CD4-positive, alpha-beta T cell treated with Interleukin-17A for 1 hour (primary cell): ENCODE measurements at regions not wholly inside any gene's neighbourhood (a gene's known extent, or its start where the extent isn't known, plus 50 kb on each side); places are given as distances from the start of the nearest gene placed in this dataset.

Experiments used
- DNase-seq: peaks from one replicate; pipeline ENCODE4 v3.0.0-alpha.2; 2020

- DNase-seq = no peak
Observed at GRCh38 chr12:97989366-97989940, 525.9 kb upstream of the TMPO start.

DNA sequence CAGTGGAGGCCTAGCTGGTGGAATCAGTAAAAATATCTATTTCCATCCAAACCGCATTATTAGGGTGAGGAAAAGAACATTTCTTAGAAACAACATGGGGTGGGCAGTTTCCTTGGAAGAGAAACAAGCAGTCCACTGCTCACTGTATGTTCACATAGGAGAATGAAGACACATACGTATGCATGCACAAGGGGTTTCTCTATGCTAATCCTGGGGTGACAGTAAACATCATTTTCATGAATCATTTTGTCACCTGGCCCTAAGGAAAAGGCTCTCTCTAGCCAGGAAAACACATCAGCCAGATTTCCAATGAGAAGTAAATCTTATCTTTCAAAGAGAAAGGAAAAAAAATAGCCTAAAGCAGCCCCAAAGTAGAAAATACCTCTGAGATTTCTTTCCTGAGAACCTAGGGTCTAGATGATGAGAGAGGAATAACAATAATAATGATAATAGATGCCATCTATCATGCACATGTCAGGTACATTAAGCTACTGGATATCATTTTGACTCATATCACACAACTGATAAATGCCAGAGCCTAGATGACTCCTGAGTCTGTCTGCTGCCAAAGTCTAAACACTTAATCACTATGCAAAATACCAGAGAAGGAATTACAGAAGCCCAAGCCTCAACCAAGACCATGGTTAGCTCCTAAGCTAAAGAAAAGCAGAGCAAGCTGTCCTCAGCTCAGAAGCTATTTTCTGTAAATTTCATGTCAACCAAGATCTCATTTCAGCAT lies 520.5 kb upstream of the TMPO start:
- DNase-seq = no peak

- DNase-seq = no peak
Observed at GRCh38 chr12:97995559-97995958, 519.8 kb upstream of the TMPO start.

- DNase-seq = no peak
Observed at GRCh38 chr12:98001430-98001829, 514.0 kb upstream of the TMPO start.

GRCh38 chr12:98002887-98003493 lies 512.4 kb upstream of the TMPO start:
- peak; percentile 8 for DNase-seq

DNA sequence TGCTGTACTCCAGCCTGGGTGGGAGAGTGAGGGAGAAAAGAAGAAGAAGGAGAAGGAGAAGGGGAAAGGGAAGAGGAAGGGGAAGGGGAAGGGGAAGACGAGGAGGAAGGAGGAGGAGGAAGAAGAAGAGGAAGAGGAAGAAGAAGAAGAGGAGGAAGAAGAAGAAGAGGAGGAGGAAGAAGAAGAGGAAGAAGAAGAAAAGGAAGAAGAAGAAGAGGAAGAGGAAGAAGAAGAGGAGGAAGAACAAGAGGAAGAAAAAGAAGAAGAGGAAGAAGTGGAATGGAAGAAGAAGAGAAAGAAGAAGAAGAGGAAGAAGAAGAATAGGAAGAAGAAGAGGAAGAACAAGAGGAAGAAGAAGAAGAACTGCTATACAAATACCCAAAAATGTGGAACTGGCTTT lies 507.4 kb upstream of the TMPO start:
- no peak for DNase-seq

- no peak for DNase-seq
Observed at GRCh38 chr12:98013560-98013959, 501.8 kb upstream of the TMPO start.

GRCh38 chr12:98018836-98019235 lies 496.6 kb upstream of the TMPO start:
- DNase-seq = no peak

GRCh38 chr12:98020376-98020775 lies 495.0 kb upstream of the TMPO start:
- no peak for DNase-seq

DNA sequence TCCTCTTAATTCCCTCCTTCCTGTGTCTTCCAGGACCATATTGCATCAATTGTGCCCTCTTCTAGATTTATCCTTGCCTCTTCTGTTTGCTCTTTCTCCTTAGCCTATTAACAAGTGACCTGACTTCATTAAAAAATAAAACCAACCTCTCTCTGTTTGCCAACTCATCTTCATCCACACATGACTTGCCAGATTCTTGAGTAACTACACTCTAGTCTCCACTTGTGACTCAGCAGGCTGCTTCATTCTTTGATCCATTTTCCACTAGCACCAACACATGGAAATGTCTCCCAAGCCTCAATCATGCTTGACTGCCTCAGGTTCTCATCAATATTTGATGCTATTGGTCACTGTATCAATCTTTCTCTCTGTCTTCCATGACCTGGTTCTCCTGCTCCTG lies 492.4 kb upstream of the TMPO start:
- DNase-seq = no peak

- no peak for DNase-seq
Observed at GRCh38 chr12:98037401-98038140, 477.8 kb upstream of the TMPO start.

- no peak for DNase-seq
Observed at GRCh38 chr12:98042668-98043067, 472.7 kb upstream of the TMPO start.

GRCh38 chr12:98045395-98045794 lies 470.0 kb upstream of the TMPO start:
- no peak for DNase-seq

DNA sequence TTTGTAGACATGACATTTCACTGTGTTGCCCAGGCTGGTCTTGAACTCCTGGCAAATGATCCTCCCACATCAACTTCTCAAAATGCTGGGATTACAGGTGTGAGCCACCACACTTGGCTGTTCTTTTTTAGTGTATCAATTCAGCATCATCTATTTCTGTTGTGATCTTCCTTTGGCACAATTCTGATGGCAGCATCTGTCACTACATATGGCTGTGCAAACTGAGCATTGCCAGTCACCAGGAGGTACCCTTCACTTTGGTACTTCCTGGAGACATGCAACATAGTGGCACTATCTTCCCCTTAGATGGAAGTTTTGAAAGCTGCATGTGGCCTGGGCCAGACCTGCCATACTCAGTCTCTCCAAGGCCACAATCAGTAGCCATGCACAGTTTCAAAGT lies 467.1 kb upstream of the TMPO start:
- no peak for DNase-seq

DNA sequence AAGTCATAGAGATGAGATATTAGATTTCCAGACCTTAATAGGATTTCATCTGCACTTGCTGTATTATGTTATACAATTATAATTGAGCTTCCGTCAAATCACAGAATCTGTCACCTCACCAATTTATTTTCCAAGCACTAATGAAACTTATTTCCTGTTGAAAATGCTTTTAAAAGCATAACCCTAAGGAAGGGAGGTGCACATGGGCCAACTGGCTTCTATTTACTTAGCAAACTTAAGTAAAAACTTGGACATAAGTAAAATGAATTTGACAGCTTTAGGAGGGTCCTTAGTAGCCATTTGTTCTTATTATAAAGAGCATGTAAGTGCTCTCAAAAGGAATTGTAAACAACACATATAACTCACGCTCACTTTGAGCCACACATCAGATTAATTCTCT lies 462.2 kb upstream of the TMPO start:
- DNase-seq = no peak

DNA sequence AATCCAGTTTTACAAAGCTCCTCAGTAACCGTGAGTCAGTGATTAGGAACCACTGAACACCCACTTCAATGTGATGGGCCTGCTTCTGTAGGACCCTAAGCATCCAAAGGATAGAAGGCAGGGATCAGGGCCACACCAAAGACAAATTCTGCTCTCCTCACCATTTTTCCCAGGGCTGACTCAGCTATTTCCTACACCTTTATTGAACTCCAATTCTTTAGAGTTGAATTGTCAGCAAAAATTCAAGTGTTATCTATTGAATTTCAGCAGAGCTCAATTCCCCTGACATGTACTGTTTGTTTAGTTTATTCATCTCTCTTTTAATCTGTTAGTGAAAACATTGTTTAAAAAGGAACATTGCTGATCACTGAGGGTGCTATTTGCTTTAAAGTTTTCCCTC lies 457.7 kb upstream of the TMPO start:
- DNase-seq = no peak

GRCh38 chr12:98058213-98058612 lies 457.2 kb upstream of the TMPO start:
- no peak for DNase-seq

GRCh38 chr12:98058838-98059237 lies 456.6 kb upstream of the TMPO start:
- DNase-seq = no peak

GRCh38 chr12:98059659-98060343 lies 455.6 kb upstream of the TMPO start:
- DNase-seq = no peak

DNA sequence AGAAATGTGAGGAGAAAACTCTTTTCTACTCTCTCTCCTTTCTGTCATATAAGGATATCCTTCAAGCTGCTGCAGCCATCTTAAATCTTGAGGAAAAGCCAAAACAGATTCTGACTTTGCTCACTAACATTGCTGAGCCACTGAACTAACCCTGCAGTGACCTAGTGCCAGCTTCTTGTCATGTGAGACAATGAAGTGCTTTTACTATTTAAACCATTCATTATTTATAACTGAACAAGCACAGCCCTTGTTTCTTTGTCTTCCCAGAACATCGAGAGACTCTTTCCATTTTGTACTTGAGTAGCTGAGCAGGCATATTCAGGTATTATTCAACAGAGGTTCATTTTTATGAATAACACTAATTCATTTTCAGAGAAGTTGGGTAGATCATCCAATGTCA lies 455.0 kb upstream of the TMPO start:
- DNase-seq = no peak

- DNase-seq = no peak
Observed at GRCh38 chr12:98062464-98063245, 452.7 kb upstream of the TMPO start.

- no peak for DNase-seq
Observed at GRCh38 chr12:98064501-98064900, 450.9 kb upstream of the TMPO start.
